CD4-positive, alpha-beta T cell treated with Interleukin-2 at 100 ng/mL for 4 hours (primary cell): ENCODE measurements at regions not wholly inside any gene's neighbourhood (a gene's known extent, or its start where the extent isn't known, plus 50 kb on each side); places are given as distances from the start of the nearest gene placed in this dataset.
"Not testable (repeated sequence)": the region's sequence is repeated elsewhere in the genome, so short reads cannot be mapped to it uniquely, and the experiment has no call there.

ENCODE experiments used
- DNase-seq: peaks from one replicate; pipeline ENCODE4 v3.0.0-alpha.2; 2020; ENCODE audit warnings: low spot score

DNA sequence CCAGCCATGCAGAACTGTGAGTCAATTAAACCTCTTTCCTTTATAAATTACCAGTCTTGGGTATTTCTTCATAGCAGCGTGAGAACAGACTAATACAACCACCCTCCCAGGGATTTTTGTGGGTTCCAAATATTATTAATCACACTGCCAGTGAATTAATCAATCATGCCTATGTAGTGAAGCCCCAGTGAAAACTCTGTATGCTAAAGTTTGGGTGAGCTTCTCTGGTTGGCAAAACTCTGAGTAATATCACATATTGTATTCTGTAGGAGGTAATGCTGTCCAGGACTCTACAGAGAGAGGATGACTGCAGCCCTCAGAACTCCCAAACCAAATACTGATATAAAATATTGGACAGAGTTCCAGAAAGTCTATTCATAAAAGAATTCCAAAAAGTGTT, 216.9 kb downstream of the RPAP3 start:
- DNase-seq: no peak

DNA sequence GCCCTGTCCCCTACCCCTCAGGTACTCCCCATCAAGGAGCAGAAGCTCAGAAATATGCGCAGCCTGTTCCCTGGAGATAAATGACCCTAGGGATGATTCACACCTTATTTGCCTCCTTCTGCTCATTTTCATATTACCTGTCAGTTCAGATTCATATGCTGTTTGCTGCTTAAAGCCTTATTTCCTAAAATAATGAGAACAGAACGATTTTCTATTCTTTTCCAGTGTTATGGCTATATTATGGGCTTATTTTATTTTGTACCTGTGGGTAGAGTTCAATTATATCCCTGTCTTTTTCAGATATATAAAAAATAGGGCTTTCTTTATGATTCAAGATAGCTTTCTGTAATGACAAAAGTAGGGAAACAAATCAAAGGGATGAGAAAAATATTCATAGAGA, 224.8 kb downstream of the RPAP3 start:
- no peak for DNase-seq

DNA sequence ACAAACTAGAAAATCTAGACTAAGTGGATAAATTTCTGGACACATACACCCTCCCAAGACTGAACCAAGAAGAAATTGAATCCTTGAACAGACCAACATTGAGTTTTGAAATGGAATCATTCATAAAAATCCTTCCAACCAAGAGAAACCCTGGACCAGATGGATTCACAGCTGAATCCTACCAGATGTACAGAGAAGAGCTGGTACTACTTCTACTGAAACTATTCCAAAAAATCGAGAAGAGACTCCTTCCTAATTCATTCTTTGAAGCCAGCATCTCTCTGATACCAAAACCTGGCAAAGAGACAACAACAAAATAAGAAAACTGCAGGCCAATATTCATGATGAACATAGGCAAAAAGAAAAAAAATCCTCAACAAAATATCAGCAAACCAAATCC, 227.4 kb downstream of the RPAP3 start:
- DNase-seq: no peak

DNA sequence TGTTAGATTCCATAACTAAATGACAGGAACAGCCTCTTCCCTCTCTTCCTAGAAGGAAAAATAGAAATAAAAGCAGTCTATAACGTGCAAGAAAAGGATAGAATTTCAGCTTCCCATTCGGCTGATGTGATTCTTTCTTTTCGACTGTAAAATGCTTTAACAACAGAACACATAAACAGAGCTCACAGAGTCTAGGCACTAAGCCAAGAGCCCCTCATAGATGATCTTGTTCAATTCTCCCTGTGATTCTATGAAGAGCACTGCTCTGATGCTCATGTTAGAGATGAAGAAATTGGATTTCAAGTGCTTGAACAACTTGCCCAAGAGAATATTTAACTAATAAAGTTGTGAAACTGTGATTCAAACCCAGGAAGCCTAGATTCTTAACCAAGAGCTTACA, 232.7 kb downstream of the RPAP3 start:
- DNase-seq: no peak

DNA sequence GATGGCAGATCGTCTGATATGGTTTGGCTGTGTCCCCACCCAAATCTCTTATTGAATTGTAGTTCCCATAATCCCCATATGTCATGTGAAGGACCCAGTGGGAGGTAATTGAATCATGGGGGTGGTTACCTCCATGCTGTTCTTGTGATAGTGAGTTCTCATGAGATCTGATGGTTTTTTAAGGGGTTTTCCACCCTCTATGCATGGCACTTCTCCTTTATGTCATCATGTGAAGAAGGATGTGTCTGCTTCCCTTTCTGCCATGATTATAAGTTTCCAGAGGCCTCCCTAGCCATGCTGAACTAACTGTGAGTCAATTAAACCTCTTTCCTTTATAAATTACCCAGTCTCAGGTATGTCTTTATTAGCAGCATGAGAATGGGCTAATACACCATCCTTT, 235.5 kb downstream of the RPAP3 start:
- DNase-seq: not testable (repeated sequence)

DNA sequence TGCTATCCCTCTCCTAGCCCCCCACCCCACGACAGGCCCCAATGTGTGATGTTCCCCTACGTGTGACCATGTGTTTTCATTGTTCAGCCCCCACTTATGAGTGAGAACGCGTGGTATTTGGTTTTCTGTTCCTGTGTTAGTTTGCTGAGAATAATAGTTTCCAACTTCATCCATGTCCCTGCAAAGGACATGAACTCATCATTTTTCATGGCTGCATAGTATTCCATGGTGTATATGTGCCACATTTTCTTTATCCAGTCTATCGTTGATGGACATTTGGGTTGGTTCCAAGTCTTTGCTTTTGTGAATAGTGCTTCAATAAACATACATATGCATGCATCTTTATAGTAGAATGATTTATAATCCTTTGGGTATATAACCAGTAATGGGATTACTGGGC, 241.9 kb downstream of the RPAP3 start:
- DNase-seq: not testable (repeated sequence)

DNA sequence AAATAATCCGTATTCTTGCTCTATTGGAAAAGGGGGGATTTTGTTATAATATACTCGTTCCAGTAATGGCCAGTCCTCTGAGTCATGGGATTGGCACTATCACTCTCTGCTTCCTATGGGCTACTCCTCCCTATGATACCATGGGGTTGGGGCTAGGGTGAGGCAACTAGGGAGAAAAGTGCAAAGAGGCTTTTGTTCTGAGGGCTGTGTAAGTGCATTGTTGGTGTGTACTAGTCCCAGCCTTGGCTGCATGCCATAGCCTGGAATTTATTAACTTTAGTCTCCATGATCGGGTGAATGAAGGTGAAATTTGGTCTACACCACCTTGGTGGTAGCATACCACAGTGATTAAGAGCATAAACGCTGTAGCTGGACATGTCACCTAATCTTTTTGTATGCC, 247.6 kb downstream of the RPAP3 start:
- DNase-seq: no peak

DNA sequence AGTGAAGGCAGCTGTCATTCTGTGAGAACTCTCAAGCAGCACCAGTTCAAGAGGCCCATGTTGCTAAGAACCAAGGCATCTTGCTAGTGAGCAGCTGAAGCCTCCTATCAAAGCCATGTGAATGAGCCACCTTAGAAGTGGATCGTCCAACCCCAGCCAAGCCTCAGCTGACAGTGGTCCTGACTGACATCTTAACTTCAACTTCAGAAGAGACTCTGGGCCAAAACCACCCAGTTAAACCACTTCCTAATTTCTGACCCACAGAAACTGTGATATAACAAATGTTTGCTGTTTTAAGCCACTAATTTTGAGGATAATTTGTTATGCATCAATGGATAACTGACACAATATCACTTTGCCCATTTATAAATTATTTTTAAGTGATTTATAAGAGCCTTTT, 256.0 kb downstream of the RPAP3 start:
- no peak for DNase-seq

DNA sequence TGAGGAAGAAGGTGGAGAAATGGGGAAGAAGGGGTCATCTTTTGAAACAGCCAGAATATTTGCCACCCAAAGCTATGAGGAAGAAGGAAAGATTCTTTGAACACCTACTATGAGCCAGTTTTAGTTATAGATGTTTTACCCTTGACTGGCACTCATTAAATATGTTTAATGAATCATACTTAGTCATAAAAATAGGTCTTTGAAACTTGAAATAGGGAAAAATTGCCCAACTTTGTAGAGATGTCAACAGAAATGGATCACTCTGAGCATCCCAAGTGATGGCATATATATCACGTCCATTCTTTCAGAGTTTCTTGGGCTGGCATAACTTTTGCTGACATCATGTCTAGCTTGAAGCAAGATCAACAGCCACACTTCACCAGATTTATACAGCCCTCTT, 263.5 kb downstream of the RPAP3 start:
- DNase-seq: no peak

DNA sequence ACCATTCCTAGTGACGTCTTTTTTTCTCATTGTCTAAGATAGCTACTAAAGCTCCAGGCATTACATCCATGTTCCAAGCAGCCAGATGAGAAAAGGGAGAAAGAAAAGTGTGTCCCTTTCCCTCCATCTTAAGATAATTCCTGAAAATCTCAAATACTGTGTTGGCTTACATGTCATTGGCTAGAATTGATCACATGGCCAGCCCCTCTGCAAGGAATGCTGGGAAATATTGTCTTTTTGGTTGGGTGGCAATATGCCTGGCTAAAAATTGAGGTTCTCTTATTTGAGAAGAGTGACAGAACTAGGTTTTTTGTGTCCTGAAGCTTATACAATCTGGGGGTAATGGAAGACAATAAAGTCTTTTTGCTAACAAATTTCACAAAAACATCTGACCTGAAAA, 264.3 kb downstream of the RPAP3 start:
- no peak for DNase-seq

DNA sequence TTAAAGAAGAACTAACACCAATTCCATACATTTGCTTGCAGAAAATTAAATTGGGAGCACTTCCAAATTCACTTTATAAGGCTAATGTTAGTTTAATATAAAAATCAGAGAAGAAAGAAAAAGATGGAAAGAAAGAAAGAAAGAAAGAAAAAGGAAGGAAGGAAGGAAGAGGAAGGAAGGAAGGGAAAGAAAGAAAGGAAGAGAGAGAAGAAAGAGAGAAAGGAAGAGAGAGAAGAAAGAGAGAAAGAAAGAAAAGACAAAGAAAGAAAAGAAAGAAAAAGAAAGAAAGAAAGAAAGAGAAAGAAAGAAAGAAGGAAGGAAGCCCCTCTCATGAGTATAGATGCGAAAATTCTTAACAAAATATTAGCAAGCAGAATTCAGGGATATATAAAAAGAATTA, 267.7 kb downstream of the RPAP3 start:
- DNase-seq: no peak

DNA sequence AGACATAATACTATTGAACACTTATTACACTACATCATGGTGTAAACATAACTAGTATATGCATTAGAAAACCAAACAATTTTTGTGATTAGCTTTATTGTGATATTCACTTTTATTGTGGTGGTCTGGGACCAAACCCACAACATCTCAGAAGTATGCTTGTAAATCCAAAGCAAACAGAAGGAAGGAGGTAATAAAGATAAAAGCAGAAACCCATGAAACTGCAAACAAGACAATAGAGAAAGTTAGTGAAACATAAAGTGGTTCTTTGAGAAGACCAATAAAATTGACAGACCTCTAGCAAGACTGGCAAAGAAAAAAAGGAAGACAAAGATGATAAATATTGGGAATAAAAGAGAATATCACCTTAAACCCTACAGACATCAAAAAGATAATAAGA, 268.3 kb downstream of the RPAP3 start:
- no peak for DNase-seq

DNA sequence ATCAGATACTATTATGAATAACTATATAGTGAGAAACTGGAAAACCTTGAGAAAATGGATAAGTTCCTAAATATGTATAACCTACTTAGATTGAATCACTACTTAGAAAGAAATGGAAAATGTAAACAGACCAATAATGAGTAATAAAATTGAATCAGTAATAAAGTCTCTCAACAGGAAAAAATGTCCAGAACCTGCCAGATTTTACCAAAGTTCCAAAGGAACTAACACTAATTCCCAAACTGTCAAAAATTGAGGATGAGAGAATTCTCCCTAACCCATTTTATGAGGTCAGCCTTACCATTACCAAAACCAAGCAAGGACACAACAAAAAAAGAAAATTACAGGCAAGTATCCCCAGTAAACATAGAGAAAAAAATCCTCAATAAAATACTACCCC, 272.0 kb downstream of the RPAP3 start:
- no peak for DNase-seq

DNA sequence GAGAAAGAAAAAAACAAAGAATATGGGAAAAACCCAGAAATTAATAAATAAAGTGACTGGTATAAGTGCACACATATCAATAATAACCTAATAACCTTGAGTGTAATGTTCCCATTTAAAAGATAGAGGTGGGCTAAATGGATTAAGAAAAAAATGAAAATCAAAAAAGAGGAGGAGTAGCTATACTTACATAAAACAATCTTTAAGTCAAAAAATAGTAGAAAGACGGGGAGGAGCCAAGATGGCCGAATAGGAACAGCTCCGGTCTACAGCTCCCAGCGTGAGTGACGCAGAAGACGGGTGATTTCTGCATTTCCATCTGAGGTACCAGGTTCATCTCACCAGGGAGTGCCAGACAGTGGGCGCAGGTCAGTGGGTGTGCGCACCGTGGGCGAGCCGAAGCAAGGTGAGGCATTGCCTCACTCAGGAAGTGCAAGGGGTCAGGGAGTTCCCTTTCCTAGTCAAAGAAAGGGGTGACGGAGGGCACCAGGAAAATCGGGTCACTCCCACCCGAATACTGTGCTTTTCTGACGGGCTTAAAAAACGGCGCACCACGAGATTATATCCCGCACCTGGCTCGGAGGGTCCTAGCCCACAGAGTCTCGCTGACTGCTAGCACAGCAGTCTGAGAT, 279.0 kb downstream of the RPAP3 start:
- peak; percentile 47 for DNase-seq

DNA sequence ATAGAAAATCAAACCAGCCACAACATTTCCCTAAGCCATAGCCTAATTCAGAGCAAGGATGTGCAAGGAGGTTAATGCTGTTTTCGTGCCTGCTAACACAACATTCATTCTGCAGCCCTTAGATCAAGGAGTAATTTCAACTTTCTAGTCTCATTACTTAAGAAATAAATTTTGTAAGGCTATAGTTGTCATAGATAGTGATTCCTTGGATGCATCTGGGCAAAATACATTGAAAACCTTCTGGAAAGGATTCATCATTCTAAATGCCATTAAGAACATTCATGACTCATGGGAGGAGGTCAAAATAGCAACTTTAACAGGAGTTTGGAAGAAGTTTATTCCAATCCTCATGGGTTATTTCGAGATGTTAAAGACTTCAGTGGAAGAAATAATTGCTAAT, 283.2 kb downstream of the RPAP3 start:
- no peak for DNase-seq

DNA sequence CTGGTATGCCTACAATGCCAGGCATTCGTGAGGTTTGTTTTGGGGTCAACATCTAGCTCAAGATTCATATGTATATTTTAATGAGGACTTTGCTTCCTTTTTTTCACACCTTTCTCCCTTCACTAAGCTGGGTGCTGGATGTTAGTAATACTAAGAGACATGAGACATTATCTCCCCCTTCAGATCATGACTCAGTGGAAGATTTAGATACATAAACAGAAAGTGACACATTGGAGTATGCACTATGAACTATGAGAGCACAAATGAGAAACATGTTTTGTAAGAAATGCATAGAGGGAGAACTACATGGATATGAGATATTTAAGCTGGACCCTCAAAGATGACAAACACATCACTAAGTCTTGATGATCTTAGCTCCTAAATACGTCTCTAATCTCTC, 286.3 kb downstream of the RPAP3 start:
- DNase-seq: no peak

DNA sequence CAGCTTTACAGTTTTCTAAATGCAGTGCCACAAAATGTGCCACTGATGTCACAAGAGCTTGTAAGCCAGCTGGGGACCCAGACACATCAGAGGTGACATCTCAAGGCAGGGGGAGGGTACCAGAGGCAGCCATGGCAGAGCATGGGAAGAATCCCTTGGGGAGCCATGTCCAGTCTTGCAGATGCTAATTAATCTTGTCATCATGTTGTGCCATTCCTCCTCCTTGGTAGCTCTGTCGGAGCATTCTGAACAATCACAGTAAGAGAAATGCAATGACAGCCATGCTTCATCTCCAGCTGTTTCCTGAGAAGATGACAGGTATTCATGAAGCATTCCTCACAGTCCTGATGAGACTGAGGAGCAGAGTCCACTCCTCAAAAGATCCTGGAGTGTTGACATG, 287.9 kb downstream of the RPAP3 start:
- no peak for DNase-seq

DNA sequence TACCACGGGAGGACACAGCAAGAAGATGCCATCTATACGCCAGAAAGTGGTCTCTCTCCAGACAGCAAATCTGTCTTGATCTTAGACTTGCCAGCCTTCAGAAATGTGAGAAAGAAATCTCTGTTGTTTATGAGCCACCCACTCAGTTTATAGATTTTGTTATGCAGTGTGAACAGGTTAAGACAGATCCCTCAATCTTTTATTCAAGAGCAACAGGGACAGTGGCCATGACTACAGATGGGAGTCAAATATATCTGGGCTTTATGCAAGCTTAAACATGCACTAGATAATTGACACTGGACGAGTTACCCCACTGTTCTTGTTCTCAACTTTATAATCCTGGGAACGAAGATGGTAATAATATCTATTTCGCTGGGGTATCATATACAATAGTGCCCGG, 288.7 kb downstream of the RPAP3 start:
- DNase-seq: no peak

DNA sequence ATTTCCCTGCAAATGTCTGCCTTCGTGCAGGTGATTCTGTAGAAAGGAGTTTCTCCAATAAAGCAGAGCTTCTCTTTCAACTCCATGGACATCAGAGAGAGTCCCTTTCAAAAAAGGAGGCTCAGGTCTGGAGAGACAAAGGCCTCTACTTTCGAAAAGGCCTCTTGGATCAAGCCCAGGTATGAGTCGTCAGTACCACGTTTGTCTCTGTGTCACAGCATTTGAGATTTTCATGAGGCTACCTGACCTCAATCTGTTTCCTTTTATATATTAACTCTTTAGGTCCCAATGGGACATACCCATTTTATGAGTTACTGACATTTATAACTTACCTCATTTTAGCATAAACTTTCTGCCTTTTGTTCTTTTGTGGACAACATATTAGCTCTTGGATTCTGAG, 290.8 kb downstream of the RPAP3 start:
- DNase-seq: no peak

DNA sequence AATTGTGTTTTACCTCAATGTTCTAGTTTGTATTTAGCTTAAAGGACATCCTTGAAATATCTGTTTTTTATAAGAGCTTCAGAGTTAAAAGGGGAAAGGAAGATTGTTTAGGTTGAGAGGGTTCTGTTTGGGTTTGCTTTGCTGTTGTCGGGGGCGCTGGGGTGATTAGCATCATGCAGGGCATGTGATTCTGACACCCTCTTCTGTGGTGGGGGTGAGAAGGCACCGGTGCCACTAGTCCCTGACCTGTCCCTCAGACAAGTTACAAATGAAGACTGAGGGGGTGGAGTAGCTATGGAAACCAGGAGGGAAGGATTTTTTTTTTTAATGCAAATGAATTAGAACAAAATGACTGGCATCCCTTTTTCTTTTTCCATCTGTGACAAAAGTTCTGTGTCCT, 291.3 kb downstream of the RPAP3 start:
- DNase-seq: no peak

DNA sequence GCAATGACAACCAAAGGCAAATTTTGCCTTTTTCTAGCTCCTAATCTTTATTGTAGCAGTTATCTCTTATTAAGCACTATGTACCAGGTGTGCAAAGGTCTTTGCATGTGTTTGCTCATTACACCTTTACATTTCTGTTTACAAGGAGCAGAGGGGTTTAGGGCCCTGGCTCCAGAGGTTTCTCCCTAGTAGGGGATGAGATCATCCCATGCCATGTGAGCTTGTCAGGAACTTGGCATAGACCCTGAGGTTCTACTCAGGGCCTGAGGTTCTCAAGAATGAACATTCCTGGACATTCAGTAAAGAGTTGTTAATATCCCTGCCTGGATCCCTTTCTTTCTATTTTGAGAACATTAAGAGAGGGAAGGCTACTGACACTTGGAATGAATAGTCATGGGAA, 292.0 kb downstream of the RPAP3 start:
- DNase-seq: no peak

DNA sequence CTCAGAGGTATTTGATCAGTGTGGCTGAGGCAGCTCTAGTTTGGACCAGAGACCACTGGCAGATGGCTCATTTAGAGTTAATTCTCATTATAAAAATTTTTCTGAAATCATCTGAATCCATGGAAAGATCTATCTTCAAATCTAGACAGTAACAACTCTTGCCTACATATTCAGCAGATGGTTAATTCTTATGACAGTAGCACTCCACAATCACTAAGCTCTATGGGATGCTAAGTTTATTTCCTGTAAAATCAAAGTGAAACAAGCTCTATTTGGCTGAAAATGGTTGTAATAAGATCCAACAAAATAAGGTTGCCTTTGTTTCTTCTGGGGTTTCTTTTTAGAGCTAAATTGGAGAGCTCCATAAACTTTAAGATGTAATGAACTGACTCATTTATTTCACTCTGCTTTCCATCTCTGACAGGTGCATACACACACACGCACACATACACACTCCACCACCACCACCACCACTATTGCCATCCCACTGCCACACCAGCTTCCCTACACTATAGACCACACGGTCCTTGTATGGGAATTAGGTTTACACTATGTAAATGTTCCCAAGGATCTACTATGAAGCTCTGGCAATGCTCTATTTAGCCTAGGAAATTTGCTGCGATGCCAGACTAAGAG, 293.1 kb downstream of the RPAP3 start:
- no peak for DNase-seq

DNA sequence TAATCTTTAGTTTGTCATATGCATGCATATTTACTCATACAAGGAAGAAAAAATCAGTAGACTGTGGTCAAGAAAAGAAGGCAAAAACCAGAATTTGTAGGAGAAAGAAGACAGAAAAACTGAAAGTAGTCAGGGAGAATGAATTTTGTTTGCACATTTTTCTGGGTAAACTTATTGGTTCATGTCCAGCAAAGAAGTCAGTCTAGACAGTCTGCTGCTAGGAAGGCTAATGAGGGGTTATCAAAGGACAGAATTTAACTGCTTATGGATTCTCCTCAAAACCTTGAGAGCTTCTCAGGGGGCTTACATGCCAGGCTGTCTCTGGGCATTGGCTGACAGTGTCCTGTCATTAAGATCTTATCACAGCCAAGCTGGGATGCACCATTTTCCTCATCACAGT, 293.9 kb downstream of the RPAP3 start:
- DNase-seq: no peak

DNA sequence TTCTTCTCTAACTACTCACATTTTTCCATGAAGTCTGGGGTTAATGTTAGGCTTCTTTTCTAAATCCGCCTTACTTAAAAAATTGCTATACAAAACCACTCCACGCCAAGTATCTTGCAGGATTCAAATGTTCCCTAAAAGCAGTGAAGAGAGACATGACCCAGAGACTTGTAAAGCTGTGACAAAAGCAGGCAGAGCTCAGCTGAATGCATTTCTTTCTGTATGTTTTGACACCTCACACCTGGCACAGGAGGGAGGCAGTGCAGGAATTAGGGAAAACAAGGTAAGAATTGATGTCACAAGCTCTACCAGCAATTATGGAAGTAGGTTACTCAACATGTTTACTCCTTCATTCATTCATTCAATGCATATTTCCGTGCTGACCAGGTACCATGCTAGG, 295.0 kb downstream of the RPAP3 start:
- no peak for DNase-seq
